ENCODE measurements at regions not wholly inside any gene's neighbourhood (a gene's known extent, or its start where the extent isn't known, plus 50 kb on each side); places are given as distances from the start of the nearest gene placed in this dataset.
"Not testable (repeated sequence)": the region's sequence is repeated elsewhere in the genome, so short reads cannot be mapped to it uniquely, and the experiment has no call there.

GRCh38 chr1:60665311-60665710, 417.1 kb upstream of the NFIA start:
- in situ Hi-C loops (cut with MboI; ENCODE audit: low pct_unique_long_range_greater_than_20kb, low sequenced_read_pairs): no loop called here
- DNase-seq: no peak

GRCh38 chr1:60664086-60664625, 418.2 kb upstream of the NFIA start:
- in situ Hi-C loops (cut with MboI; ENCODE audit: low pct_unique_long_range_greater_than_20kb, low sequenced_read_pairs): no loop called here
- no peak for DNase-seq

- DNase-seq: no peak
- in situ Hi-C loops (cut with MboI; ENCODE audit: low pct_unique_long_range_greater_than_20kb, low sequenced_read_pairs): no loop called here
Measured at GRCh38 chr1:60662486-60663044, 419.8 kb upstream of the NFIA start.

GRCh38 chr1:60657926-60658325, 424.4 kb upstream of the NFIA start:
- in situ Hi-C loops (cut with MboI; ENCODE audit: low pct_unique_long_range_greater_than_20kb, low sequenced_read_pairs): no loop called here
- no peak for DNase-seq

GRCh38 chr1:60655679-60656355, 426.5 kb upstream of the NFIA start:
- in situ Hi-C loops (cut with MboI; ENCODE audit: low pct_unique_long_range_greater_than_20kb, low sequenced_read_pairs): no loop called here
- no peak for DNase-seq

- in situ Hi-C loops (cut with MboI; ENCODE audit: low pct_unique_long_range_greater_than_20kb, low sequenced_read_pairs); DNase-seq: not testable (repeated sequence)
Measured at GRCh38 chr1:60640033-60640551, 442.3 kb upstream of the NFIA start.

- in situ Hi-C loops (cut with MboI; ENCODE audit: low pct_unique_long_range_greater_than_20kb, low sequenced_read_pairs): no loop called here
- no peak for DNase-seq
Measured at GRCh38 chr1:60639287-60639686, 443.1 kb upstream of the NFIA start.

GRCh38 chr1:60637651-60638050, 444.7 kb upstream of the NFIA start:
- in situ Hi-C loops (cut with MboI; ENCODE audit: low pct_unique_long_range_greater_than_20kb, low sequenced_read_pairs): no loop called here

GRCh38 chr1:60636946-60637345, 445.4 kb upstream of the NFIA start:
- in situ Hi-C loops (cut with MboI; ENCODE audit: low pct_unique_long_range_greater_than_20kb, low sequenced_read_pairs): no loop called here
- no peak for DNase-seq

More at GRCh38 chr1:60637651-60638050, 444.7 kb upstream of the NFIA start:
- no peak for DNase-seq

- in situ Hi-C loops (cut with MboI; ENCODE audit: low pct_unique_long_range_greater_than_20kb, low sequenced_read_pairs): no loop called here
- DNase-seq: no peak
Measured at GRCh38 chr1:60634106-60634505, 448.3 kb upstream of the NFIA start.

- no peak for DNase-seq
- in situ Hi-C loops (cut with MboI; ENCODE audit: low pct_unique_long_range_greater_than_20kb, low sequenced_read_pairs): no loop called here
Measured at GRCh38 chr1:60622486-60622885, 459.9 kb upstream of the NFIA start.

- no peak for DNase-seq
- in situ Hi-C loops (cut with MboI; ENCODE audit: low pct_unique_long_range_greater_than_20kb, low sequenced_read_pairs): no loop called here
Measured at GRCh38 chr1:60621368-60621851, 461.0 kb upstream of the NFIA start.

GRCh38 chr1:60620087-60620486, 462.3 kb upstream of the NFIA start:
- no peak for DNase-seq
- in situ Hi-C loops (cut with MboI; ENCODE audit: low pct_unique_long_range_greater_than_20kb, low sequenced_read_pairs): no loop called here

- in situ Hi-C loops (cut with MboI; ENCODE audit: low pct_unique_long_range_greater_than_20kb, low sequenced_read_pairs): no loop called here
Measured at GRCh38 chr1:60619581-60619980, 462.8 kb upstream of the NFIA start.

GRCh38 chr1:60615666-60616065, 466.7 kb upstream of the NFIA start:
- in situ Hi-C loops (cut with MboI; ENCODE audit: low pct_unique_long_range_greater_than_20kb, low sequenced_read_pairs): no loop called here
- no peak for DNase-seq

More at GRCh38 chr1:60619581-60619980, 462.8 kb upstream of the NFIA start:
- no peak for DNase-seq

- DNase-seq: no peak
- in situ Hi-C loops (cut with MboI; ENCODE audit: low pct_unique_long_range_greater_than_20kb, low sequenced_read_pairs): no loop called here
Measured at GRCh38 chr1:60612790-60613189, 469.6 kb upstream of the NFIA start.

GRCh38 chr1:60606921-60607320, 475.4 kb upstream of the NFIA start:
- in situ Hi-C loops (cut with MboI; ENCODE audit: low pct_unique_long_range_greater_than_20kb, low sequenced_read_pairs); DNase-seq: not testable (repeated sequence)

- DNase-seq: no peak
- in situ Hi-C loops (cut with MboI; ENCODE audit: low pct_unique_long_range_greater_than_20kb, low sequenced_read_pairs): no loop called here
Measured at GRCh38 chr1:60600532-60600931, 481.8 kb upstream of the NFIA start.

- in situ Hi-C loops (cut with MboI; ENCODE audit: low pct_unique_long_range_greater_than_20kb, low sequenced_read_pairs): no loop called here
- no peak for DNase-seq
Measured at GRCh38 chr1:60599574-60599973, 482.8 kb upstream of the NFIA start.

All from KBM-7 (cell line).